ENCODE measurements at regions not wholly inside any gene's neighbourhood (a gene's known extent, or its start where the extent isn't known, plus 50 kb on each side); places are given as distances from the start of the nearest gene placed in this dataset.
"Not testable (repeated sequence)": the region's sequence is repeated elsewhere in the genome, so short reads cannot be mapped to it uniquely, and the experiment has no call there.

DNA sequence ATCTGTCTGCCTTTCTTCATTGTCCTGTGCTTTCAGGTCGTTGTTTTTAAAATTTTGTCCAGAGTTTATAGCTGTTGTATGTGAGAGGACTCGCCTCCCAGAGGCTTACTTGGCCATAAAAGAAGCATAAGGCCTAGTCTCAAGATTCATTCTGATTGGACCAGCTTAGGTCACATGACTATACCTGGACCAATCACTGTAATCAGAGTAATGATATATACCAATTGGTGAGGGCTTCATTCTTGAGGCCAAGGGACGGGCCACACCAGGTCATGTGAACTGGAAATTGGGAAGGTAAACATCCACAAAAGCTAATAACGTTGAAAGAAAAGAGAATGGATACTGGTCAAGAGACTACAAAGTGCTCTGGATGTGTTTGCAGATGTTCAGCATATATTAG lies 141.4 kb upstream of the SULF2 start:
- intact Hi-C loops (cut with DNase I): no loop called here
- TF ChIP-seq, protein P1, sequence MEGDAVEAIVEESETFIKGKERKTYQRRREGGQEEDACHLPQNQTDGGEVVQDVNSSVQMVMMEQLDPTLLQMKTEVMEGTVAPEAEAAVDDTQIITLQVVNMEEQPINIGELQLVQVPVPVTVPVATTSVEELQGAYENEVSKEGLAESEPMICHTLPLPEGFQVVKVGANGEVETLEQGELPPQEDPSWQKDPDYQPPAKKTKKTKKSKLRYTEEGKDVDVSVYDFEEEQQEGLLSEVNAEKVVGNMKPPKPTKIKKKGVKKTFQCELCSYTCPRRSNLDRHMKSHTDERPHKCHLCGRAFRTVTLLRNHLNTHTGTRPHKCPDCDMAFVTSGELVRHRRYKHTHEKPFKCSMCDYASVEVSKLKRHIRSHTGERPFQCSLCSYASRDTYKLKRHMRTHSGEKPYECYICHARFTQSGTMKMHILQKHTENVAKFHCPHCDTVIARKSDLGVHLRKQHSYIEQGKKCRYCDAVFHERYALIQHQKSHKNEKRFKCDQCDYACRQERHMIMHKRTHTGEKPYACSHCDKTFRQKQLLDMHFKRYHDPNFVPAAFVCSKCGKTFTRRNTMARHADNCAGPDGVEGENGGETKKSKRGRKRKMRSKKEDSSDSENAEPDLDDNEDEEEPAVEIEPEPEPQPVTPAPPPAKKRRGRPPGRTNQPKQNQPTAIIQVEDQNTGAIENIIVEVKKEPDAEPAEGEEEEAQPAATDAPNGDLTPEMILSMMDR (IDR thresholded peaks at IDR 0.05; ENCODE audit: borderline replicate concordance, extremely low read depth, insufficient read depth): no peak
- Histone ChIP-seq H3K36me3 (ENCODE audit: control insufficient read depth in 2 of 3, insufficient read depth in 3 of 3, low read length in 3 of 3) (no peaks in the 10 kb centered on the region), H3K9ac (ENCODE audit: low read length in 3 of 3) (no peak overlapping the region), H3K27ac (ENCODE audit: low read depth in 2 of 2, low read length in 2 of 2) (no peak overlapping the region), H3K27me3 (ENCODE audit: control insufficient read depth, insufficient read depth, low read length) (no peaks in the 10 kb centered on the region), H3K4me3 (ENCODE audit: low read length in 3 of 3) (no peak overlapping the region), H3K4me1 (ENCODE audit: control insufficient read depth in 2 of 3, insufficient read depth in 2 of 3, low read depth in 1 of 3, low read length in 3 of 3) (no peaks in the 10 kb centered on the region), H3K9me3 (ENCODE audit: control insufficient read depth in 2 of 3, insufficient read depth in 1 of 3, low read length in 3 of 3) (no peaks in the 10 kb centered on the region)
- DNase-seq (peak in 1 of 5 donors; percentile 6), FAIRE-seq (no peak)

DNA sequence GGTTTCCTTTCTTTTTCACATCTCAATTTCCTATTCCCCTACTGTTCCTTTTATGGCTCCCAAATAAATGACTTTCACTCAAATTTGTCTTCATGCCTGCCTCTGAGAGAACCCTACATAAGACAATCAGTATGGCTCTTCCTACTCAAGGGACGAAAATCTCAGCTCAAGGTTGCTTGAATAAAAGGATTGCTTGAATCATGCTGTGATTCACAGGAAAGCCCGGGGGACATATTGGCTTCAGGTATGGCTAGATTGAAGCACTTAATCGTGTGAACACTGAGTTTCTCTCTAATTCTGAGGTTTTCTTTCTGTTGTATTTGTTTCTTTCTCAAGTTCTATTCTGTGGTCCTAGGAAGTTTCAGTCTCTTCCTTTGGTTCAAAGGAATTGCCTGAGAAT lies 140.3 kb upstream of the SULF2 start:
- DNase-seq: no peak
- no peaks in the 10 kb centered on the region for H3K36me3 ChIP-seq (ENCODE audit: control insufficient read depth in 2 of 3, insufficient read depth in 3 of 3, low read length in 3 of 3)
- H3K27me3 ChIP-seq (ENCODE audit: control insufficient read depth, insufficient read depth, low read length): no peaks in the 10 kb centered on the region
- H3K27ac ChIP-seq (ENCODE audit: low read depth in 2 of 2, low read length in 2 of 2): no peak overlapping the region
- no peaks in the 10 kb centered on the region for H3K9me3 ChIP-seq (ENCODE audit: control insufficient read depth in 2 of 3, insufficient read depth in 1 of 3, low read length in 3 of 3)
- FAIRE-seq: no peak
- H3K4me1 ChIP-seq (ENCODE audit: control insufficient read depth in 2 of 3, insufficient read depth in 2 of 3, low read depth in 1 of 3, low read length in 3 of 3): no peaks in the 10 kb centered on the region
- TF ChIP-seq, protein P1 (IDR thresholded peaks at IDR 0.05; ENCODE audit: borderline replicate concordance, extremely low read depth, insufficient read depth): no peak
- intact Hi-C loops (cut with DNase I): no loop called here
- no peak overlapping the region for H3K9ac ChIP-seq (ENCODE audit: low read length in 3 of 3)
- no peak overlapping the region for H3K4me3 ChIP-seq (ENCODE audit: low read length in 3 of 3)

DNA sequence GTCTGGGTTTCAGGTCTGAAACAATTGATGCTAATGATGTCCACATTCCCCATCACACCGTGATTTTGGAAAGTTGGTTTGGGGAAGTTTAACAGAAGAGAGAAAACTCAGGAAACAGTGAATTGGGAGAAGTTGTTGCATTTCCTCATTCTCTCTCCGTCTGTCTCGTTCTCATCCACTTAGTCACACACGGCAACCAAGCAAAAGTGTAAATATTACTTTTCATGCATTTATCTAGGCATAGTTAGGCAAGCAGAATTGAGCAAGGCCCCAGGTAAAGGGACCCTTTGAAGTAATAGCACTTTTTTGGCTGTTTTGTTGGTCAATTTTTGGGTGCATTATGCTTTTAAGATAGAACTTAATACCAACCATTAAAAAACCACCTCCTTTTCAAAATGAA lies 137.0 kb upstream of the SULF2 start:
- H3K27ac ChIP-seq (ENCODE audit: low read depth in 2 of 2, low read length in 2 of 2): no peak overlapping the region
- H3K4me1 ChIP-seq (ENCODE audit: control insufficient read depth in 2 of 3, insufficient read depth in 2 of 3, low read depth in 1 of 3, low read length in 3 of 3): no peaks in the 10 kb centered on the region
- no peaks in the 10 kb centered on the region for H3K9me3 ChIP-seq (ENCODE audit: control insufficient read depth in 2 of 3, insufficient read depth in 1 of 3, low read length in 3 of 3)
- FAIRE-seq (no peak), DNase-seq (no peak)
- no peaks in the 10 kb centered on the region for H3K27me3 ChIP-seq (ENCODE audit: control insufficient read depth, insufficient read depth, low read length)
- no peak overlapping the region for H3K9ac ChIP-seq (ENCODE audit: low read length in 3 of 3)
- intact Hi-C loops (cut with DNase I): no loop called here
- TF ChIP-seq, protein P1 (IDR thresholded peaks at IDR 0.05; ENCODE audit: borderline replicate concordance, extremely low read depth, insufficient read depth): no peak
- H3K36me3 ChIP-seq (ENCODE audit: control insufficient read depth in 2 of 3, insufficient read depth in 3 of 3, low read length in 3 of 3): no peaks in the 10 kb centered on the region
- no peak overlapping the region for H3K4me3 ChIP-seq (ENCODE audit: low read length in 3 of 3)

DNA sequence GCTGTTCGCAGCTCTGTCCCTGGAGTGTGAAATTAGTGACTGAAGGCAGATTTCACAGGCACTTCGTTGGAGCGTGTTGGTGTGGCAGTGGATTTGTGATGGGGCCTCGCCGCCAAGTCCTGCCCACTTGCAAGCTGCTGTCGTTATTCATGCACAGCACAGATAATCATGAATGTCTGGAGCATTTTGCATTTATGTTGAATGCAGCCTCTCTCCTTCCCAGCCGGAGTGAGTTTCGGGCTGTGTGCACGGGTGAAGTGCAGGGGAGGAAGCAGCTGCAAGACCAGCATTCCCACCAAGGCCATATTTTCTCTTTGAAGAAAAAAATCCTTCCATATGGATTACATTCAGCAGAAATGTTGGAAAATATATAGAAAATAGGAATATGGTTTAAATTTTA lies 136.5 kb upstream of the SULF2 start:
- FAIRE-seq; H3K27ac ChIP-seq (ENCODE audit: low read depth in 2 of 2, low read length in 2 of 2); H3K27me3 ChIP-seq (ENCODE audit: control insufficient read depth, insufficient read depth, low read length); H3K9ac ChIP-seq (ENCODE audit: low read length in 3 of 3); intact Hi-C loops (cut with DNase I); H3K4me3 ChIP-seq (ENCODE audit: low read length in 3 of 3); H3K36me3 ChIP-seq (ENCODE audit: control insufficient read depth in 2 of 3, insufficient read depth in 3 of 3, low read length in 3 of 3); H3K9me3 ChIP-seq (ENCODE audit: control insufficient read depth in 2 of 3, insufficient read depth in 1 of 3, low read length in 3 of 3); H3K4me1 ChIP-seq (ENCODE audit: control insufficient read depth in 2 of 3, insufficient read depth in 2 of 3, low read depth in 1 of 3, low read length in 3 of 3): not testable (repeated sequence)
- peak in 2 of 5 donors; percentile 12 to 33 for DNase-seq
